SKM-1 treated with dmso at 0.1 percent for 144 hours (cell line): ENCODE measurements at regions not wholly inside any gene's neighbourhood (a gene's known extent, or its start where the extent isn't known, plus 50 kb on each side); places are given as distances from the start of the nearest gene placed in this dataset.

Experiments used
- DNase-seq: peaks from one replicate; lab custom pipeline; 2025; ENCODE audit not compliant: unreplicated experiment; lab: John Stamatoyannopoulos, UW

- DNase-seq = no peak
Observed at GRCh38 chr5:23579566-23579965, 72.2 kb downstream of the PRDM9 start.

GRCh38 chr5:23583081-23583480 is 75.7 kb downstream of the PRDM9 start:
- no peak for DNase-seq

- no peak for DNase-seq
Observed at GRCh38 chr5:23588841-23589326, 81.5 kb downstream of the PRDM9 start.

- no peak for DNase-seq
Observed at GRCh38 chr5:23591250-23591649, 83.8 kb downstream of the PRDM9 start.

GRCh38 chr5:23606927-23607326 is 99.5 kb downstream of the PRDM9 start:
- DNase-seq = no peak

GRCh38 chr5:23612701-23613100 is 105.3 kb downstream of the PRDM9 start:
- no peak for DNase-seq

GRCh38 chr5:23613566-23613965 is 106.2 kb downstream of the PRDM9 start:
- DNase-seq = no peak

GRCh38 chr5:23614422-23614821 is 107.0 kb downstream of the PRDM9 start:
- no peak for DNase-seq

- DNase-seq = no peak
Observed at GRCh38 chr5:23626961-23627360, 119.6 kb downstream of the PRDM9 start.

GRCh38 chr5:23627976-23628375 is 120.6 kb downstream of the PRDM9 start:
- DNase-seq = no peak

- no peak for DNase-seq
Observed at GRCh38 chr5:23629396-23629795, 122.0 kb downstream of the PRDM9 start.

GRCh38 chr5:23631302-23632045 is 124.1 kb downstream of the PRDM9 start:
- no peak for DNase-seq

GRCh38 chr5:23635938-23636337 is 128.5 kb downstream of the PRDM9 start:
- DNase-seq = no peak

GRCh38 chr5:23639326-23639725 is 131.9 kb downstream of the PRDM9 start:
- DNase-seq = no peak

GRCh38 chr5:23648656-23649055 is 141.2 kb downstream of the PRDM9 start:
- no peak for DNase-seq

- DNase-seq = no peak
Observed at GRCh38 chr5:23649594-23649993, 142.2 kb downstream of the PRDM9 start.

- no peak for DNase-seq
Observed at GRCh38 chr5:23655674-23656073, 148.3 kb downstream of the PRDM9 start.

GRCh38 chr5:23675456-23675855 is 168.0 kb downstream of the PRDM9 start:
- no peak for DNase-seq

GRCh38 chr5:23677996-23678395 is 170.6 kb downstream of the PRDM9 start:
- DNase-seq = no peak

GRCh38 chr5:23684103-23684502 is 176.7 kb downstream of the PRDM9 start:
- no peak for DNase-seq

- no peak for DNase-seq
Observed at GRCh38 chr5:23703940-23704855, 196.8 kb downstream of the PRDM9 start.

- no peak for DNase-seq
Observed at GRCh38 chr5:23717486-23717885, 210.1 kb downstream of the PRDM9 start.
